ENCODE measurements at regions not wholly inside any gene's neighbourhood (a gene's known extent, or its start where the extent isn't known, plus 50 kb on each side); places are given as distances from the start of the nearest gene placed in this dataset.

GRCh38 chr16:80208743-80209142 lies 332.1 kb upstream of the DYNLRB2 start:
- Histone ChIP-seq H2AK5ac (ENCODE audit: low read depth, low read length) (no peak overlapping the region), H3K36me3 (replicated peaks in 1 of 2; ENCODE audit: control insufficient read depth in 2 of 2, insufficient read depth in 2 of 2, low read length in 2 of 2) (no peaks in the 10 kb centered on the region), H2BK5ac (ENCODE audit: low read length) (no peak overlapping the region), H3K23ac (ENCODE audit: low read depth, low read length, poor library complexity) (no peak overlapping the region), H2BK120ac (ENCODE audit: low read depth, low read length) (no peak overlapping the region), H3K27ac (replicated peaks; ENCODE audit: low read length) (no peak overlapping the region), H3K4ac (ENCODE audit: low read length) (no peak overlapping the region), H4K91ac (ENCODE audit: low read depth, low read length, poor library complexity) (no peak overlapping the region), H3K4me1 (ENCODE audit: control insufficient read depth in 2 of 2, insufficient read depth in 1 of 2, low read depth in 1 of 2, low read length in 2 of 2) (peaks cover 0 to 3% of the 10 kb centered on the region in 2 donors), H3K79me1 (ENCODE audit: low read depth, low read length) (no peaks in the 10 kb centered on the region), H3K27me3 (ENCODE audit: control insufficient read depth in 3 of 3, insufficient read depth in 3 of 3, low read depth in 1 of 3, low read length in 3 of 3) (no peaks in the 10 kb centered on the region), H3K14ac (ENCODE audit: low read length) (no peak overlapping the region), H3K4me2 (ENCODE audit: insufficient read depth, low read length, poor library complexity, severe bottlenecking) (no peak overlapping the region), H3K18ac (ENCODE audit: low read length) (no peak overlapping the region), H3K9ac (ENCODE audit: low read depth, low read length, poor library complexity) (no peak overlapping the region), H3K9me3 (replicated peaks in 1 of 2; ENCODE audit: control insufficient read depth in 2 of 2, insufficient read depth in 1 of 2, low read depth in 1 of 2, low read length in 2 of 2) (no peaks in the 10 kb centered on the region), H3K4me3 (ENCODE audit: low read length in 2 of 2) (no peak overlapping the region), H2BK12ac (ENCODE audit: low read length) (no peak overlapping the region), H4K8ac (ENCODE audit: low read depth, low read length) (no peak overlapping the region), H2AFZ (ENCODE audit: low read length) (no peak overlapping the region), H2BK15ac (ENCODE audit: low read length) (no peak overlapping the region)
- WGBS, 2 donors (ENCODE audit: extremely low coverage in 2 of 2, insufficient read length in 2 of 2, insufficient replicate concordance in 1 of 2) = no CpG with 5 or more reads among the region's 3 CpGs
- no peak for DNase-seq (ENCODE audit: low spot score)

GRCh38 chr16:80208015-80208414 lies 332.8 kb upstream of the DYNLRB2 start:
- H3K27ac ChIP-seq (replicated peaks; ENCODE audit: low read length) = no peak overlapping the region
- no peak overlapping the region for H3K4me3 ChIP-seq (ENCODE audit: low read length in 2 of 2)
- no peak overlapping the region for H3K4ac ChIP-seq (ENCODE audit: low read length)
- H3K9me3 ChIP-seq (replicated peaks in 1 of 2; ENCODE audit: control insufficient read depth in 2 of 2, insufficient read depth in 1 of 2, low read depth in 1 of 2, low read length in 2 of 2) = no peaks in the 10 kb centered on the region
- H2BK12ac ChIP-seq (ENCODE audit: low read length) = no peak overlapping the region
- H3K79me1 ChIP-seq (ENCODE audit: low read depth, low read length) = no peaks in the 10 kb centered on the region
- no peak overlapping the region for H4K91ac ChIP-seq (ENCODE audit: low read depth, low read length, poor library complexity)
- no peak overlapping the region for H3K9ac ChIP-seq (ENCODE audit: low read depth, low read length, poor library complexity)
- peaks cover 0 to 3% of the 10 kb centered on the region in 2 donors for H3K4me1 ChIP-seq (ENCODE audit: control insufficient read depth in 2 of 2, insufficient read depth in 1 of 2, low read depth in 1 of 2, low read length in 2 of 2)
- no peak overlapping the region for H3K23ac ChIP-seq (ENCODE audit: low read depth, low read length, poor library complexity)
- no peak overlapping the region for H2BK120ac ChIP-seq (ENCODE audit: low read depth, low read length)
- no peak overlapping the region for H2AK5ac ChIP-seq (ENCODE audit: low read depth, low read length)
- H2BK15ac ChIP-seq (ENCODE audit: low read length) = no peak overlapping the region
- H3K36me3 ChIP-seq (replicated peaks in 1 of 2; ENCODE audit: control insufficient read depth in 2 of 2, insufficient read depth in 2 of 2, low read length in 2 of 2) = no peaks in the 10 kb centered on the region
- no peak overlapping the region for H2BK5ac ChIP-seq (ENCODE audit: low read length)
- no peak overlapping the region for H3K4me2 ChIP-seq (ENCODE audit: insufficient read depth, low read length, poor library complexity, severe bottlenecking)
- H3K27me3 ChIP-seq (ENCODE audit: control insufficient read depth in 3 of 3, insufficient read depth in 3 of 3, low read depth in 1 of 3, low read length in 3 of 3) = no peaks in the 10 kb centered on the region
- no peak for DNase-seq (ENCODE audit: low spot score)
- H2AFZ ChIP-seq (ENCODE audit: low read length) = no peak overlapping the region
- H4K8ac ChIP-seq (ENCODE audit: low read depth, low read length) = no peak overlapping the region
- no CpG with 5 or more reads among the region's 2 CpGs for WGBS, 2 donors (ENCODE audit: extremely low coverage in 2 of 2, insufficient read length in 2 of 2, insufficient replicate concordance in 1 of 2)
- H3K14ac ChIP-seq (ENCODE audit: low read length) = no peak overlapping the region
- H3K18ac ChIP-seq (ENCODE audit: low read length) = no peak overlapping the region

- Histone ChIP-seq H2BK120ac (ENCODE audit: low read depth, low read length) (no peak overlapping the region), H3K14ac (ENCODE audit: low read length) (no peak overlapping the region), H2BK15ac (ENCODE audit: low read length) (no peak overlapping the region), H3K4ac (ENCODE audit: low read length) (no peak overlapping the region), H3K9ac (ENCODE audit: low read depth, low read length, poor library complexity) (no peak overlapping the region), H3K4me1 (ENCODE audit: control insufficient read depth in 2 of 2, insufficient read depth in 1 of 2, low read depth in 1 of 2, low read length in 2 of 2) (no peaks in the 10 kb centered on the region), H3K23ac (ENCODE audit: low read depth, low read length, poor library complexity) (no peak overlapping the region), H3K4me2 (ENCODE audit: insufficient read depth, low read length, poor library complexity, severe bottlenecking) (no peak overlapping the region), H3K9me3 (replicated peaks in 1 of 2; ENCODE audit: control insufficient read depth in 2 of 2, insufficient read depth in 1 of 2, low read depth in 1 of 2, low read length in 2 of 2) (no peaks in the 10 kb centered on the region), H3K36me3 (replicated peaks in 1 of 2; ENCODE audit: control insufficient read depth in 2 of 2, insufficient read depth in 2 of 2, low read length in 2 of 2) (no peaks in the 10 kb centered on the region), H2AFZ (ENCODE audit: low read length) (no peak overlapping the region), H4K91ac (ENCODE audit: low read depth, low read length, poor library complexity) (no peak overlapping the region), H2BK5ac (ENCODE audit: low read length) (no peak overlapping the region), H2AK5ac (ENCODE audit: low read depth, low read length) (no peak overlapping the region), H4K8ac (ENCODE audit: low read depth, low read length) (no peak overlapping the region), H3K79me1 (ENCODE audit: low read depth, low read length) (no peaks in the 10 kb centered on the region), H3K27me3 (ENCODE audit: control insufficient read depth in 3 of 3, insufficient read depth in 3 of 3, low read depth in 1 of 3, low read length in 3 of 3) (no peaks in the 10 kb centered on the region), H3K18ac (ENCODE audit: low read length) (no peak overlapping the region), H3K4me3 (ENCODE audit: low read length in 2 of 2) (no peak overlapping the region), H3K27ac (replicated peaks; ENCODE audit: low read length) (no peak overlapping the region), H2BK12ac (ENCODE audit: low read length) (no peak overlapping the region)
- WGBS, 2 donors (ENCODE audit: extremely low coverage in 2 of 2, insufficient read length in 2 of 2, insufficient replicate concordance in 1 of 2) = no CpG with 5 or more reads among the region's 3 CpGs
- no peak for DNase-seq (ENCODE audit: low spot score)
Observed at GRCh38 chr16:80203821-80204220, 337.0 kb upstream of the DYNLRB2 start.

- no peak for DNase-seq (ENCODE audit: low spot score)
- Histone ChIP-seq H3K23ac (ENCODE audit: low read depth, low read length, poor library complexity) (no peak overlapping the region), H4K91ac (ENCODE audit: low read depth, low read length, poor library complexity) (no peak overlapping the region), H3K79me1 (ENCODE audit: low read depth, low read length) (no peaks in the 10 kb centered on the region), H3K4ac (ENCODE audit: low read length) (no peak overlapping the region), H2BK120ac (ENCODE audit: low read depth, low read length) (no peak overlapping the region), H3K36me3 (replicated peaks in 1 of 2; ENCODE audit: control insufficient read depth in 2 of 2, insufficient read depth in 2 of 2, low read length in 2 of 2) (no peaks in the 10 kb centered on the region), H3K9ac (ENCODE audit: low read depth, low read length, poor library complexity) (no peak overlapping the region), H4K8ac (ENCODE audit: low read depth, low read length) (no peak overlapping the region), H2BK15ac (ENCODE audit: low read length) (no peak overlapping the region), H3K9me3 (replicated peaks in 1 of 2; ENCODE audit: control insufficient read depth in 2 of 2, insufficient read depth in 1 of 2, low read depth in 1 of 2, low read length in 2 of 2) (no peaks in the 10 kb centered on the region), H2BK5ac (ENCODE audit: low read length) (no peak overlapping the region), H2BK12ac (ENCODE audit: low read length) (no peak overlapping the region), H2AFZ (ENCODE audit: low read length) (no peak overlapping the region), H3K4me1 (ENCODE audit: control insufficient read depth in 2 of 2, insufficient read depth in 1 of 2, low read depth in 1 of 2, low read length in 2 of 2) (no peaks in the 10 kb centered on the region), H3K4me2 (ENCODE audit: insufficient read depth, low read length, poor library complexity, severe bottlenecking) (no peak overlapping the region), H2AK5ac (ENCODE audit: low read depth, low read length) (no peak overlapping the region), H3K4me3 (ENCODE audit: low read length in 2 of 2) (no peak overlapping the region), H3K14ac (ENCODE audit: low read length) (no peak overlapping the region), H3K27me3 (ENCODE audit: control insufficient read depth in 3 of 3, insufficient read depth in 3 of 3, low read depth in 1 of 3, low read length in 3 of 3) (no peaks in the 10 kb centered on the region), H3K18ac (ENCODE audit: low read length) (no peak overlapping the region), H3K27ac (replicated peaks; ENCODE audit: low read length) (no peak overlapping the region)
- WGBS, 2 donors (ENCODE audit: extremely low coverage in 2 of 2, insufficient read length in 2 of 2, insufficient replicate concordance in 1 of 2) = no CpG with 5 or more reads among the region's 4 CpGs
Observed at GRCh38 chr16:80202831-80203413, 337.9 kb upstream of the DYNLRB2 start.

Data from neuronal stem cell (in vitro differentiated cells).